ENCODE measurements at regions not wholly inside any gene's neighbourhood (a gene's known extent, or its start where the extent isn't known, plus 50 kb on each side); places are given as distances from the start of the nearest gene placed in this dataset.

GRCh38 chr22:44596396-44597125 is 98.5 kb upstream of the RTL6 start:
- H3K36me3 ChIP-seq (replicated peaks; ENCODE audit: low read depth, low read length): no peaks in the 10 kb centered on the region
- H3K4me3 ChIP-seq (ENCODE audit: low read length): no peak overlapping the region
- H3K4me2 ChIP-seq (ENCODE audit: low read length): no peak overlapping the region
- H2AFZ ChIP-seq (ENCODE audit: low read depth, low read length): no peak overlapping the region
- no peak overlapping the region for H3K27ac ChIP-seq (ENCODE audit: low read length)
- no peaks in the 10 kb centered on the region for H3K79me2 ChIP-seq (ENCODE audit: low read length)
- H3K4me1 ChIP-seq (ENCODE audit: low read length): peaks cover 21% of the 10 kb centered on the region
- H3K27me3 ChIP-seq (ENCODE audit: low read depth, low read length): peaks cover 70% of the 10 kb centered on the region
- H4K20me1 ChIP-seq (ENCODE audit: insufficient read depth, low read length): no peaks in the 10 kb centered on the region
- TF ChIP-seq EZH2phosphoT487 (IDR thresholded peaks at IDR 0.05; ENCODE audit: low read depth) (no peak), CTCF (IDR thresholded peaks at IDR 0.05; ENCODE audit: low read depth, low read length) (no peak)
- no peaks in the 10 kb centered on the region for H3K9me3 ChIP-seq (ENCODE audit: insufficient read depth, low read length)
- H3K9ac ChIP-seq (ENCODE audit: low read length): no peak overlapping the region

DNA sequence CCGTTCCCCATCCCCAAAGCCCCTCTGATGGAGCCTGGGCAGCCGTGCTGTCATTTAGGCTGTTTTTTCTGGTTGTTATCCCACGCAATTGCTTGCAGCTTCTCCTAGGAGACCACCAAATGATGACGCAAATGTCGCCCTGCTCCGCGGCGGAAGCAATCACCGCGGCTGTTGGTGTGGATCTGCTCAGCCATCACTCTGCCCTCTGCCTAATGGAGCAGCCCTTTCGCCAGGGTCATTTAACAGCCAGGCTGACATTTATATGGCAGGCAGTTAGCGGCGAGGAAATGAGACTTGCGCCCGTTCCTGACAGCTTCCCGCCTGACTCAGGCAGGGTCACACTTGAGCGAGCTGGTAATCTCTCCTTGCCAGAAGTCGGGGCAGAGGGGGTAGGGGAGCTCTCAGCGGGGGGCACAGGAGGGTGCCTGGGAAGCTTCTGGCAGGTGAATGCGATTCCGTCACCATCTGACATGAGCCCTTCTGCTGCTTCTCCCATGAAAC is 97.9 kb upstream of the RTL6 start:
- no peak overlapping the region for H3K4me2 ChIP-seq (ENCODE audit: low read length)
- H3K4me3 ChIP-seq (ENCODE audit: low read length): no peak overlapping the region
- peaks cover 65% of the 10 kb centered on the region for H3K27me3 ChIP-seq (ENCODE audit: low read depth, low read length)
- H3K27ac ChIP-seq (ENCODE audit: low read length): no peak overlapping the region
- no peaks in the 10 kb centered on the region for H3K36me3 ChIP-seq (replicated peaks; ENCODE audit: low read depth, low read length)
- H3K79me2 ChIP-seq (ENCODE audit: low read length): no peaks in the 10 kb centered on the region
- no peaks in the 10 kb centered on the region for H4K20me1 ChIP-seq (ENCODE audit: insufficient read depth, low read length)
- H3K9ac ChIP-seq (ENCODE audit: low read length): no peak overlapping the region
- peaks cover 20% of the 10 kb centered on the region for H3K4me1 ChIP-seq (ENCODE audit: low read length)
- TF ChIP-seq EZH2phosphoT487 (IDR thresholded peaks at IDR 0.05; ENCODE audit: low read depth): no peak
- TF ChIP-seq CTCF (IDR thresholded peaks at IDR 0.05; ENCODE audit: low read depth, low read length): no peak
- no peak overlapping the region for H2AFZ ChIP-seq (ENCODE audit: low read depth, low read length)
- no peaks in the 10 kb centered on the region for H3K9me3 ChIP-seq (ENCODE audit: insufficient read depth, low read length)

GRCh38 chr22:44594951-44595350 is 96.9 kb upstream of the RTL6 start:
- H3K27ac ChIP-seq (ENCODE audit: low read length): no peak overlapping the region
- H2AFZ ChIP-seq (ENCODE audit: low read depth, low read length): no peak overlapping the region
- peaks cover 60% of the 10 kb centered on the region for H3K27me3 ChIP-seq (ENCODE audit: low read depth, low read length)
- no peaks in the 10 kb centered on the region for H3K79me2 ChIP-seq (ENCODE audit: low read length)
- no peak for TF ChIP-seq CTCF (IDR thresholded peaks at IDR 0.05; ENCODE audit: low read depth, low read length)
- TF ChIP-seq EZH2phosphoT487 (IDR thresholded peaks at IDR 0.05; ENCODE audit: low read depth): no peak
- H3K4me1 ChIP-seq (ENCODE audit: low read length): peaks cover 11% of the 10 kb centered on the region
- no peaks in the 10 kb centered on the region for H3K9me3 ChIP-seq (ENCODE audit: insufficient read depth, low read length)
- no peak overlapping the region for H3K4me3 ChIP-seq (ENCODE audit: low read length)
- no peak overlapping the region for H3K9ac ChIP-seq (ENCODE audit: low read length)
- no peak overlapping the region for H3K4me2 ChIP-seq (ENCODE audit: low read length)
- no peaks in the 10 kb centered on the region for H3K36me3 ChIP-seq (replicated peaks; ENCODE audit: low read depth, low read length)
- H4K20me1 ChIP-seq (ENCODE audit: insufficient read depth, low read length): no peaks in the 10 kb centered on the region

DNA sequence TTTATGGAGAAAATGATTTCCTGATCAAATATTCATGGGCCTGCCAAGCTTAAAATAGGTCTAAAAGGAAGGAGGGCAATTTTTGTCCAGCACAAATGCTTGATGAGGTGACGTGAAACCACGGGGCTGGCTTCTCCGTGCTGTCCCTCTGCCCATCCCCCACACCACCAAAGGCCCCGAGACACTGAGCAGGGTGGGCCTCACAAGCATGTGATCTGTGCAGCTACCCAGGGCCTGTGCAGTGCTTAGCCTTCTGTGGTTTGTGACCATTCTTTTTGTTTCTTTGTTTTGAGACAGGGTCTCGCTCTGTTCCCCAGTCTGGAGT is 94.8 kb upstream of the RTL6 start:
- Histone ChIP-seq H3K27me3 (ENCODE audit: low read depth, low read length) (peaks cover 52% of the 10 kb centered on the region), H4K20me1 (ENCODE audit: insufficient read depth, low read length) (no peaks in the 10 kb centered on the region), H3K4me2 (ENCODE audit: low read length) (no peak overlapping the region), H3K9ac (ENCODE audit: low read length) (no peak overlapping the region), H3K4me3 (ENCODE audit: low read length) (no peak overlapping the region), H3K4me1 (ENCODE audit: low read length) (no peaks in the 10 kb centered on the region), H3K27ac (ENCODE audit: low read length) (no peak overlapping the region), H2AFZ (ENCODE audit: low read depth, low read length) (no peak overlapping the region), H3K9me3 (ENCODE audit: insufficient read depth, low read length) (no peaks in the 10 kb centered on the region), H3K36me3 (replicated peaks; ENCODE audit: low read depth, low read length) (no peaks in the 10 kb centered on the region), H3K79me2 (ENCODE audit: low read length) (no peaks in the 10 kb centered on the region)
- TF ChIP-seq CTCF (IDR thresholded peaks at IDR 0.05; ENCODE audit: low read depth, low read length): no peak
- no peak for TF ChIP-seq EZH2phosphoT487 (IDR thresholded peaks at IDR 0.05; ENCODE audit: low read depth)

Data from OCI-LY3 (cell line).